NCI-H2029 (cell line): ENCODE measurements at regions not wholly inside any gene's neighbourhood (a gene's known extent, or its start where the extent isn't known, plus 50 kb on each side); places are given as distances from the start of the nearest gene placed in this dataset.
"Not testable (repeated sequence)": the region's sequence is repeated elsewhere in the genome, so short reads cannot be mapped to it uniquely, and the experiment has no call there.

Source experiments
- DNase-seq: peaks from one replicate; lab custom pipeline; 2025; lab: John Stamatoyannopoulos, UW

- no peak for DNase-seq
These were observed 241.6 kb downstream of the CDK5RAP2 start for GRCh38 chr9:120338340-120338739.

- DNase-seq: no peak
These were observed 242.8 kb downstream of the CDK5RAP2 start for GRCh38 chr9:120337131-120337530.

GRCh38 chr9:120336753-120337090, 243.2 kb downstream of the CDK5RAP2 start:
- DNase-seq: no peak

GRCh38 chr9:120336021-120336752, 243.8 kb downstream of the CDK5RAP2 start:
- DNase-seq: peak; percentile 21

- no peak for DNase-seq
These were observed 248.1 kb downstream of the CDK5RAP2 start for GRCh38 chr9:120331913-120332312.

- DNase-seq: no peak
These were observed 249.9 kb downstream of the CDK5RAP2 start for GRCh38 chr9:120330031-120330430.

GRCh38 chr9:120327322-120327721, 252.6 kb downstream of the CDK5RAP2 start:
- no peak for DNase-seq

GRCh38 chr9:120326049-120326693, 253.8 kb downstream of the CDK5RAP2 start:
- no peak for DNase-seq

GRCh38 chr9:120324996-120325642, 254.8 kb downstream of the CDK5RAP2 start:
- DNase-seq: peak; percentile 82

- DNase-seq: no peak
These were observed 255.5 kb downstream of the CDK5RAP2 start for GRCh38 chr9:120324461-120324860.

GRCh38 chr9:120323125-120323524, 256.8 kb downstream of the CDK5RAP2 start:
- DNase-seq: no peak

- DNase-seq: no peak
These were observed 260.5 kb downstream of the CDK5RAP2 start for GRCh38 chr9:120319452-120319851.

- DNase-seq: no peak
These were observed 264.8 kb downstream of the CDK5RAP2 start for GRCh38 chr9:120315154-120315553.

GRCh38 chr9:120312031-120312430, 267.9 kb downstream of the CDK5RAP2 start:
- DNase-seq: no peak

- no peak for DNase-seq
These were observed 269.9 kb downstream of the CDK5RAP2 start for GRCh38 chr9:120310035-120310434.

- peak; percentile 46 for DNase-seq
These were observed 271.5 kb downstream of the CDK5RAP2 start for GRCh38 chr9:120308495-120308894.

- DNase-seq: no peak
These were observed 272.4 kb downstream of the CDK5RAP2 start for GRCh38 chr9:120307599-120307998.

- no peak for DNase-seq
These were observed 273.4 kb downstream of the CDK5RAP2 start for GRCh38 chr9:120306561-120306960.

- no peak for DNase-seq
These were observed 273.9 kb downstream of the CDK5RAP2 start for GRCh38 chr9:120306088-120306487.

- not testable (repeated sequence) for DNase-seq
These were observed 275.1 kb downstream of the CDK5RAP2 start for GRCh38 chr9:120304896-120305295.

GRCh38 chr9:120303519-120303918, 276.4 kb downstream of the CDK5RAP2 start:
- DNase-seq: no peak

GRCh38 chr9:120299785-120300184, 280.2 kb downstream of the CDK5RAP2 start:
- no peak for DNase-seq

GRCh38 chr9:120294003-120294402, 286.0 kb downstream of the CDK5RAP2 start:
- DNase-seq: no peak
